Bronchial epithelial cell (primary cell): ENCODE measurements at regions not wholly inside any gene's neighbourhood (a gene's known extent, or its start where the extent isn't known, plus 50 kb on each side); places are given as distances from the start of the nearest gene placed in this dataset.
A peak's percentile ranks its signal among the peaks of the same experiment; 100 is the strongest.

ENCODE experiments used
- DNase-seq: peaks from one replicate; pipeline ENCODE4 v3.0.0-alpha.2; 2010; ENCODE audit warnings: low read depth
- FAIRE-seq: peaks from 2 replicates; lab custom pipeline; 2011; peaks lifted over from hg19 to GRCh38; lab: Jason Lieb, UNC
- H3K27me3 ChIP-seq: 2 replicates; pipeline ENCODE4 v1.5.1; 2011; ENCODE audit warnings: low read length; ENCODE audit not compliant: control insufficient read depth, insufficient read depth
- H3K36me3 ChIP-seq: 2 replicates; pipeline ENCODE4 v1.5.1; 2011; ENCODE audit warnings: low read length; ENCODE audit not compliant: control insufficient read depth, insufficient read depth
- H3K4me3 ChIP-seq: 2 replicates; pipeline ENCODE4 v1.5.1; 2011; ENCODE audit warnings: mild to moderate bottlenecking, low read depth, low read length, control low read depth
- TF ChIP-seq, protein P1 (sequence below): IDR thresholded peaks from 2 replicates; pipeline ENCODE4 v1.5.1; 2011; ENCODE audit warnings: mild to moderate bottlenecking, moderate library complexity, low read length, control low read depth, inconsistent platforms; ENCODE audit not compliant: insufficient read depth, severe bottlenecking

DNA sequence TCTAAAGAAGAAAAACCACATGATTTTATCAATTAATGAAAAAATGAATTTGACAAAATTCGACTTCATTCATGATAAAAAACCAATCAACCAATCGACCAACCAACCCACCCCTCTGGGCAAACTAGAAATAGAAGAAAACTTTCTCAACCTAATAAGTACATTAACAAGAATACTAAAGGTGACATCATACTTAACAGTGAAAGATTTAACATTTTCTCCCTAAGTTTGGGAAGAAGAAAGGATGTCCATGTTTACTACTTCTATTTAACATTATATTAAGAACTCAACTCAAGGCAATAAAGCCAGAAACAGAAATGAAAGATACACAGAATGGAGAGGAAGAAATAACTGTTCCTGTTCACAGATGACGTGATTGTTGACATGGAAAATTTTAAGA lies 476.1 kb upstream of the MEF2C start:
- no peak for DNase-seq

DNA sequence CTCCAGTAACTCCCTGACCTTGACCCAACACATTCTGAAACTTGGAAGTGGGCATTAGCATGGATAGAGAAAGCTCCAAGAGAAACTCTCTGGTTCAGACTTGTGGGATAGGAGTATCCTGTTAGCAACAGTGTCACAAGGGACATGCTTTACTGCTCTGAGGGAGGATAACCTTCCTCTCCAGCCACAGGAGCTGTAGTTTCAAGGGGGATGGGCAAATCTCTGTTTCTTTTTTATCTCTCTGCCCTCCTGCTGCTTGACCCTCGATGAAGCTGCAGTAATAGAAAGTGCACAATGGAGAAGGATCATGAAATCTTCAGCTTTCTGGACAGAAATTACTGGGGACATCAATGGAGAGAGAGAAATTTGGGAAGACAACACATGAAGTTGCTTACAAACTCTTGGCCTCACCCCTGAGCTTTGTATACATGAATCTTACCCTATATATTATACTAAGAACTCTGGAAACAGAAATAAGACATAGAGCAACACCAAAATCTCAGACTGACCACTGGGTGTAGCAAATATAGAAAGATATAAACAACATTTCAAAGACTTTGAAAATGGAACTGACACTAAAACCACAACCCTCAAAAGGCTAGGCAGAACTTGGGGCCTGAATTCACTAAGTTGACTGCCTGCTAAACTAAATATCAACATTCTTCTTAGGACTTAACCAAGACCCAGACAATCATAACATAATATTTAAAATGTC lies 471.0 kb upstream of the MEF2C start:
- Histone ChIP-seq H3K36me3 (no peaks in the 10 kb centered on the region), H3K4me3 (no peak overlapping the region), H3K27me3 (no peaks in the 10 kb centered on the region)
- TF ChIP-seq, protein P1, sequence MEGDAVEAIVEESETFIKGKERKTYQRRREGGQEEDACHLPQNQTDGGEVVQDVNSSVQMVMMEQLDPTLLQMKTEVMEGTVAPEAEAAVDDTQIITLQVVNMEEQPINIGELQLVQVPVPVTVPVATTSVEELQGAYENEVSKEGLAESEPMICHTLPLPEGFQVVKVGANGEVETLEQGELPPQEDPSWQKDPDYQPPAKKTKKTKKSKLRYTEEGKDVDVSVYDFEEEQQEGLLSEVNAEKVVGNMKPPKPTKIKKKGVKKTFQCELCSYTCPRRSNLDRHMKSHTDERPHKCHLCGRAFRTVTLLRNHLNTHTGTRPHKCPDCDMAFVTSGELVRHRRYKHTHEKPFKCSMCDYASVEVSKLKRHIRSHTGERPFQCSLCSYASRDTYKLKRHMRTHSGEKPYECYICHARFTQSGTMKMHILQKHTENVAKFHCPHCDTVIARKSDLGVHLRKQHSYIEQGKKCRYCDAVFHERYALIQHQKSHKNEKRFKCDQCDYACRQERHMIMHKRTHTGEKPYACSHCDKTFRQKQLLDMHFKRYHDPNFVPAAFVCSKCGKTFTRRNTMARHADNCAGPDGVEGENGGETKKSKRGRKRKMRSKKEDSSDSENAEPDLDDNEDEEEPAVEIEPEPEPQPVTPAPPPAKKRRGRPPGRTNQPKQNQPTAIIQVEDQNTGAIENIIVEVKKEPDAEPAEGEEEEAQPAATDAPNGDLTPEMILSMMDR = no peak
- DNase-seq = no peak
- no peak for FAIRE-seq

More for the DNA sequence above, 476.1 kb upstream of the MEF2C start:
- Histone ChIP-seq H3K36me3 (no peaks in the 10 kb centered on the region), H3K4me3 (no peak overlapping the region), H3K27me3 (no peaks in the 10 kb centered on the region)
- FAIRE-seq = no peak
- TF ChIP-seq, protein P1 = no peak

DNA sequence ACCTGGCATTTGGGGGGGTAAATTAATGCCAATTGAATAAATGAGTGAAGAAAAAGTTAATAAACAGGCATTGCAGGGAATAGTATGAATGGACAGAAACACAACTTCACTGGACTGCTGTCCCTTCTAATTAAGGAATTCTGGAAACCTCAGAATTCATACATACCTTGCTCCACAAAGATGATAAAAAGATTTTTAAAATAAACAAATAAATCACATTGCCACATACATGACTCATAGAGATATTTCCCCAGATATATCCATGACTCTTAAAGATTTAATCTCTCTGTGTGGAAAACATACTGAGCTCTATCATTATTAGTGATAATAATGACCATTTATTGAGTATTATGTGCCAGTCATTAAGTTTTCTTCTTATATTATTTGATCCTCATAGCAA lies 469.0 kb upstream of the MEF2C start:
- TF ChIP-seq, protein P1 = no peak
- FAIRE-seq (no peak), DNase-seq (peak; percentile 59)
- Histone ChIP-seq H3K4me3 (no peak overlapping the region), H3K27me3 (no peaks in the 10 kb centered on the region), H3K36me3 (no peaks in the 10 kb centered on the region)

GRCh38 chr5:89351222-89351621 lies 468.2 kb upstream of the MEF2C start:
- peak; percentile 21 for DNase-seq
- no peak overlapping the region for H3K4me3 ChIP-seq
- TF ChIP-seq, protein P1 = no peak
- H3K36me3 ChIP-seq = no peaks in the 10 kb centered on the region
- no peaks in the 10 kb centered on the region for H3K27me3 ChIP-seq
- FAIRE-seq = no peak

DNA sequence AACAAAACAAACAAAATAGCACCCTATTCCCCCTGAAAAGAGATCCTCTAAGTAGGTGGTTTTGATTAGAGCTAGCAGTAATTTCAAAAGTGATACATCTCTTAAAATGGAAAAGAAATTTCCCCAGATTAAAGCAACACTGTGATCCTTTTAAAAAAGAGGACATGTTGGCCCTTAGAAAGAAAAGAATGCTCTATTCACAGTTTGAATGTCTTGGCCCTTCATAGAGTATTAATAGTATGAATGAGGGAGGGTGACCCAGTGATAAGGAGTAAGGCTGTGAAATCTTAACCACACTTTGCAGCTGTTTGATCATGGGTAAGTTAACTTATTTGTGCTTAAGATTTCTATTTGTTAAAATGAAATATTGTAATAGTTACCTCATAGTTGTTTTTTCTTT lies 467.7 kb upstream of the MEF2C start:
- DNase-seq (no peak), FAIRE-seq (no peak)
- H3K27me3 ChIP-seq = no peaks in the 10 kb centered on the region
- no peaks in the 10 kb centered on the region for H3K36me3 ChIP-seq
- TF ChIP-seq, protein P1 = no peak
- no peak overlapping the region for H3K4me3 ChIP-seq
